Neural progenitor cell (in vitro differentiated cells): ENCODE measurements at regions not wholly inside any gene's neighbourhood (a gene's known extent, or its start where the extent isn't known, plus 50 kb on each side); places are given as distances from the start of the nearest gene placed in this dataset.

ENCODE experiments used
- DNase-seq: peaks from one replicate; pipeline ENCODE4 v3.0.0-alpha.2; 2016; ENCODE audit warnings: low spot score
- H2AFZ ChIP-seq: fragments of 200-600 bp; sonication (generic); replicated peaks from 2 replicates; pipeline ENCODE4 v1.6.1; 2016; ENCODE audit warnings: antibody characterized with exemption
- H3F3A ChIP-seq: fragments of 200-600 bp; sonication (generic); 2 replicates; pipeline ENCODE4 v1.6.1; 2016; ENCODE audit warnings: antibody characterized with exemption, low read depth
- H3K27ac ChIP-seq: fragments of 200-600 bp; sonication (generic); 2 replicates; pipeline ENCODE4 v1.5.1; 2016; ENCODE audit warnings: mild to moderate bottlenecking
- H3K27me3 ChIP-seq: fragments of 200-600 bp; sonication (generic); 2 replicates; pipeline ENCODE4 v1.6.1; 2016; ENCODE audit warnings: mild to moderate bottlenecking, moderate library complexity
- H3K36me3 ChIP-seq: fragments of 200-600 bp; sonication (generic); 2 replicates; pipeline ENCODE4 v1.5.1; 2016
- H3K4me1 ChIP-seq: fragments of 200-600 bp; sonication (generic); 2 replicates; pipeline ENCODE4 v1.6.1; 2016; ENCODE audit warnings: mixed run types
- H3K4me2 ChIP-seq: fragments of 200-600 bp; sonication (generic); 2 replicates; pipeline ENCODE4 v1.6.1; 2016
- H3K4me3 ChIP-seq: fragments of 200-600 bp; sonication (generic); 2 replicates; pipeline ENCODE4 v1.5.1; 2016
- H3K79me2 ChIP-seq: fragments of 200-600 bp; sonication (generic); 2 replicates; pipeline ENCODE4 v1.6.1; 2016; ENCODE audit warnings: low read depth
- H3K9ac ChIP-seq: fragments of 200-600 bp; sonication (generic); 2 replicates; pipeline ENCODE4 v1.6.1; 2016
- H3K9me3 ChIP-seq: fragments of 200-600 bp; sonication (generic); 2 replicates; pipeline ENCODE4 v1.5.1; 2016; ENCODE audit warnings: low read depth
- H4K20me1 ChIP-seq: fragments of 200-600 bp; sonication (generic); 2 replicates; pipeline ENCODE4 v1.6.1; 2016; ENCODE audit warnings: low read depth
- H3K27ac Mint-ChIP-seq: 3 replicates; pipeline ENCODE4 v1.8.0; 2021; ENCODE audit warnings: mixed read lengths
- H3K27me3 Mint-ChIP-seq: 2 replicates; pipeline ENCODE4 v1.8.0; 2022; ENCODE audit warnings: low read depth, mild to moderate bottlenecking, inconsistent platforms, moderate library complexity, mixed read lengths; ENCODE audit not compliant: insufficient read depth
- H3K36me3 Mint-ChIP-seq: 3 replicates; pipeline ENCODE4 v1.8.0; 2021; ENCODE audit warnings: mixed read lengths
- H3K4me1 Mint-ChIP-seq: 3 replicates; pipeline ENCODE4 v1.8.0; 2021; ENCODE audit warnings: mixed read lengths
- H3K4me3 Mint-ChIP-seq: 3 replicates; pipeline ENCODE4 v1.8.0; 2021; ENCODE audit warnings: mild to moderate bottlenecking, moderate library complexity, mixed read lengths
- H3K9me3 Mint-ChIP-seq: 3 replicates; pipeline ENCODE4 v1.8.0; 2020; ENCODE audit warnings: mixed read lengths
- EZH2 ChIP-seq: fragments of 200-600 bp; sonication (generic); IDR thresholded peaks from 2 replicates; pipeline ENCODE4 v1.6.1; 2017; ENCODE audit warnings: antibody characterized with exemption, mild to moderate bottlenecking, moderate library complexity
- EZH2phosphoT487 ChIP-seq: fragments of 200-600 bp; sonication (generic); IDR thresholded peaks from 2 replicates; pipeline ENCODE4 v1.6.1; 2017; ENCODE audit warnings: antibody characterized with exemption
- TF ChIP-seq, protein P1 (sequence below): fragments of 200-600 bp; sonication (generic); IDR thresholded peaks from 2 replicates; pipeline ENCODE4 v1.5.1; 2017; ENCODE audit warnings: antibody characterized with exemption, mild to moderate bottlenecking

DNA sequence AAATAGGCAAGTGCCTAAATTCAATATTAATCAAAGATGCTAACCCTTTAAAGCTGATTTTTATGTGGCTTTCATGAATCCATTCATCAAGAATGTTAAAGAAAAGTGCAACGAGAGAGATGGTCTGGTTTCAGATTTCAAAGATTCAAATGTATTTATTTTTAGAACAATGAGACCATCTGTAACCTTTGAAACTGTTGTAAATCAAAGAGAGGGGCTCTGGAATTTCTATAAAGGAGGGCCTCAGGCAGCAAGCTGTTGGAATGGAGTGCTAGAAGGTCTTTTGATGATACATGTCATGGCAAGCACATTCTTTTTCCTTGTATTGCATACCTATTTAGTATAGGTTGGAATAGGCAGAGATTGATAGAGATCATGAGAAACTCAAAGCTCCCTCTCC is 433.0 kb downstream of the LRIG3 start:
- Histone ChIP-seq H3K4me1 (peaks cover 7% of the 10 kb centered on the region), H3F3A (no peaks in the 10 kb centered on the region), H4K20me1 (no peaks in the 10 kb centered on the region), H3K4me2 (no peak overlapping the region), H3K79me2 (no peaks in the 10 kb centered on the region), H3K36me3 (no peaks in the 10 kb centered on the region), H3K27ac (no peak overlapping the region), H3K4me3 (no peak overlapping the region), H3K9me3 (no peaks in the 10 kb centered on the region), H2AFZ (no peak overlapping the region), H3K9ac (no peak overlapping the region), H3K27me3 (no peaks in the 10 kb centered on the region)
- Mint-ChIP-seq H3K9me3 (no peaks in the 10 kb centered on the region), H3K4me1 (peaks cover 10% of the 10 kb centered on the region), H3K27me3 (no peaks in the 10 kb centered on the region), H3K4me3 (no peak overlapping the region), H3K27ac (no peak overlapping the region), H3K36me3 (no peaks in the 10 kb centered on the region)
- no peak for DNase-seq
- TF ChIP-seq EZH2phosphoT487 (no peak), EZH2 (no peak)
- TF ChIP-seq, protein P1, sequence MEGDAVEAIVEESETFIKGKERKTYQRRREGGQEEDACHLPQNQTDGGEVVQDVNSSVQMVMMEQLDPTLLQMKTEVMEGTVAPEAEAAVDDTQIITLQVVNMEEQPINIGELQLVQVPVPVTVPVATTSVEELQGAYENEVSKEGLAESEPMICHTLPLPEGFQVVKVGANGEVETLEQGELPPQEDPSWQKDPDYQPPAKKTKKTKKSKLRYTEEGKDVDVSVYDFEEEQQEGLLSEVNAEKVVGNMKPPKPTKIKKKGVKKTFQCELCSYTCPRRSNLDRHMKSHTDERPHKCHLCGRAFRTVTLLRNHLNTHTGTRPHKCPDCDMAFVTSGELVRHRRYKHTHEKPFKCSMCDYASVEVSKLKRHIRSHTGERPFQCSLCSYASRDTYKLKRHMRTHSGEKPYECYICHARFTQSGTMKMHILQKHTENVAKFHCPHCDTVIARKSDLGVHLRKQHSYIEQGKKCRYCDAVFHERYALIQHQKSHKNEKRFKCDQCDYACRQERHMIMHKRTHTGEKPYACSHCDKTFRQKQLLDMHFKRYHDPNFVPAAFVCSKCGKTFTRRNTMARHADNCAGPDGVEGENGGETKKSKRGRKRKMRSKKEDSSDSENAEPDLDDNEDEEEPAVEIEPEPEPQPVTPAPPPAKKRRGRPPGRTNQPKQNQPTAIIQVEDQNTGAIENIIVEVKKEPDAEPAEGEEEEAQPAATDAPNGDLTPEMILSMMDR: no peak

DNA sequence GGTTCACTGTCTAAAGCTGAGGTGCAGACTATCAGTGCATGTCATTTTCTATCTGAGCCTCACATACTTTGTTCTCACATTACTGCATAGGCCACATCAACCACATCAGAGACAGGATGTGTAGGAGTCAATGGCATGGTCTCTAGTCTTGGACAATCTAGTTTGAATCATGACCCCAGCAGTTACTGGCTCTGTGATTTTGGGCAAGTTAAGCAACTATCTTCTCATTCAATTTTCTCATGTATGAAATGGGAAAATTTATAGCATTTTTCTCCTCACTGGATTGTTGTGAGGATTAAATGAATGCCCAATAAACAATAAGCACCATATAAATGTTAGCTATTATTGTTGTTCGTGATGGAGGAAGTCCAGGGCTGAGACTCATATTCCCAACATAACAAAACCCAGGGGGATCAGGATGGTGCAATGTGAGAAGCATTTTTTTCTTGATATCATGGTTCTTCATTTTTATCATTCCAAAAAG is 432.6 kb downstream of the LRIG3 start:
- no peaks in the 10 kb centered on the region for H3K9me3 Mint-ChIP-seq
- Histone ChIP-seq H3F3A (no peaks in the 10 kb centered on the region), H4K20me1 (no peaks in the 10 kb centered on the region), H2AFZ (no peak overlapping the region), H3K9me3 (no peaks in the 10 kb centered on the region), H3K27ac (no peak overlapping the region), H3K9ac (no peak overlapping the region), H3K36me3 (no peaks in the 10 kb centered on the region), H3K4me3 (no peak overlapping the region), H3K4me1 (peaks cover 7% of the 10 kb centered on the region), H3K4me2 (no peak overlapping the region), H3K79me2 (no peaks in the 10 kb centered on the region), H3K27me3 (no peaks in the 10 kb centered on the region)
- no peak for DNase-seq
- no peak overlapping the region for H3K4me3 Mint-ChIP-seq
- H3K36me3 Mint-ChIP-seq: no peaks in the 10 kb centered on the region
- no peak for TF ChIP-seq EZH2
- H3K27me3 Mint-ChIP-seq: no peaks in the 10 kb centered on the region
- H3K4me1 Mint-ChIP-seq: peaks cover 9% of the 10 kb centered on the region
- H3K27ac Mint-ChIP-seq: no peak overlapping the region

DNA sequence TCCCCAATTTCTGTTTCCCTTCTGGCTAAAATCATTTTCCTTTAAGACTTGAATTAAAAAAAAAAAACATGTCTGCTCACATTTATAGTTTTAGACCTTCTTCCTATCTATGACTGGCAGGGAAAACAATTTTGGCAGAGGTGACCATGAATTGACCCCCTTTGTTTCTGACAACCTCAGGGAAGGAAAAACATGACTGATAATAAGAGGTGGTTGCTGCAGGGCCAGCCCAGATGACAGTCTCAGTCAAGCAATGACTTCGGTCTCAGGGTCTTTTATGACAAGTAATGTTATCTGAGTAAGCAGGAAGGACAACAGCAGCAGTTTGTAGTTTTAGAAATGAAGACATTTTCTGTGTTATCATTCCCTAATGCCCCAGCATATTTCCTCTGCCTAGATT is 430.9 kb downstream of the LRIG3 start:
- no peak overlapping the region for H3K4me3 Mint-ChIP-seq
- peaks cover 9% of the 10 kb centered on the region for H3K4me1 Mint-ChIP-seq
- no peaks in the 10 kb centered on the region for H3K27me3 Mint-ChIP-seq
- no peak overlapping the region for H3K4me3 ChIP-seq
- H3K4me2 ChIP-seq: no peak overlapping the region
- H3F3A ChIP-seq: no peaks in the 10 kb centered on the region
- no peak for DNase-seq
- H3K9ac ChIP-seq: no peak overlapping the region
- no peaks in the 10 kb centered on the region for H3K9me3 ChIP-seq
- H3K79me2 ChIP-seq: no peaks in the 10 kb centered on the region
- no peaks in the 10 kb centered on the region for H3K36me3 Mint-ChIP-seq
- no peaks in the 10 kb centered on the region for H4K20me1 ChIP-seq
- peaks cover 7% of the 10 kb centered on the region for H3K4me1 ChIP-seq
- H3K27ac Mint-ChIP-seq: no peak overlapping the region
- TF ChIP-seq EZH2: no peak
- no peak for TF ChIP-seq EZH2phosphoT487
- TF ChIP-seq, protein P1: no peak
- H2AFZ ChIP-seq: no peak overlapping the region
- H3K36me3 ChIP-seq: no peaks in the 10 kb centered on the region
- no peaks in the 10 kb centered on the region for H3K27me3 ChIP-seq
- no peaks in the 10 kb centered on the region for H3K9me3 Mint-ChIP-seq
- no peak overlapping the region for H3K27ac ChIP-seq

DNA sequence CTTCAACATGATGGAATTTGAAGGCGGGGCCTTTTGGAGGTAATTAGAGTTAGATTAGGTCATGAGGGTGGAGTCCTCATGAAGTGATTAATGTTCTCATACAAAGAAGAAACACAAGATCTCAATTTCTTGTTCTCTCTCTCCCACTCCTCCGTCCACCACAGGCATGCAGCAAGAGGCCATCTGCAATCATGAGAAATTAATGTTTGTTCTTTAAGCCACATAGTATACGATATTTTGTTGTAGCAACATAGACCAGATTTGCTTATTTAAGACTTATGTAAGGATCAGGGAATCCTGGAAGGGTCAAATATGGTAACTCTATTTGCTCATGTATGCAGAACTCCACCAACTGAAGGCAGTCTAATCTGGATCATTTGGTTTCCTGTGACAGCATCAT is 429.0 kb downstream of the LRIG3 start:
- no peaks in the 10 kb centered on the region for H3K27me3 Mint-ChIP-seq

More for the DNA sequence above, 429.0 kb downstream of the LRIG3 start:
- Histone ChIP-seq H3K4me2 (no peak overlapping the region), H3K4me3 (no peak overlapping the region), H3K9ac (no peak overlapping the region), H3K79me2 (no peaks in the 10 kb centered on the region), H3K4me1 (peaks cover 7% of the 10 kb centered on the region), H3K27ac (no peak overlapping the region), H3K9me3 (no peaks in the 10 kb centered on the region), H2AFZ (no peak overlapping the region), H3K36me3 (no peaks in the 10 kb centered on the region), H3F3A (no peaks in the 10 kb centered on the region), H4K20me1 (no peaks in the 10 kb centered on the region), H3K27me3 (no peaks in the 10 kb centered on the region)
- Mint-ChIP-seq H3K4me3 (no peak overlapping the region), H3K9me3 (no peaks in the 10 kb centered on the region), H3K4me1 (peaks cover 9% of the 10 kb centered on the region), H3K36me3 (no peaks in the 10 kb centered on the region), H3K27ac (no peak overlapping the region)
- DNase-seq: no peak
- TF ChIP-seq, protein P1: no peak
- TF ChIP-seq EZH2 (no peak), EZH2phosphoT487 (no peak)
